ENCODE measurements at regions not wholly inside any gene's neighbourhood (a gene's known extent, or its start where the extent isn't known, plus 50 kb on each side); places are given as distances from the start of the nearest gene placed in this dataset.

DNA sequence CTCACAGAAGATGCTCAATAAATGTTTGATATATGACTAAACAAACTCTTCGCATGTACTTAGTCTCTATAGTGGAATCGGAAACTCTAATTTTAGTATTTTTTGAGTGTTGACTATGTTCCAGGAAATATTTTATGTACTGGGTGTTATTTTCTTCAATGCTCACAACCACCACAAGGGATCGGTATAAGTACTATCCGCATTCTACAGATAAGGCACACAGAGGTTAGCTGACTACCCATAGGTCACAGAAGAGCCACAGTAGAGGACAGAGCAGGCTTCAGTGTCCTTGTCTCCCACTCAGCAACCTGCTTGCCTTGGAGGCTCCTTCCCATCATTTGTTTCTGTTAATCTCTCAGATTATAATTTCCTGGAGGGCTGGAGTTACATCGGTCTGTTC lies 451.3 kb downstream of the OMA1 start:
- H3K4me3 ChIP-seq (ENCODE audit: low read depth, low read length) = no peak overlapping the region
- no peak for DNase-seq (ENCODE audit: low read depth)
- TF ChIP-seq, protein P1, sequence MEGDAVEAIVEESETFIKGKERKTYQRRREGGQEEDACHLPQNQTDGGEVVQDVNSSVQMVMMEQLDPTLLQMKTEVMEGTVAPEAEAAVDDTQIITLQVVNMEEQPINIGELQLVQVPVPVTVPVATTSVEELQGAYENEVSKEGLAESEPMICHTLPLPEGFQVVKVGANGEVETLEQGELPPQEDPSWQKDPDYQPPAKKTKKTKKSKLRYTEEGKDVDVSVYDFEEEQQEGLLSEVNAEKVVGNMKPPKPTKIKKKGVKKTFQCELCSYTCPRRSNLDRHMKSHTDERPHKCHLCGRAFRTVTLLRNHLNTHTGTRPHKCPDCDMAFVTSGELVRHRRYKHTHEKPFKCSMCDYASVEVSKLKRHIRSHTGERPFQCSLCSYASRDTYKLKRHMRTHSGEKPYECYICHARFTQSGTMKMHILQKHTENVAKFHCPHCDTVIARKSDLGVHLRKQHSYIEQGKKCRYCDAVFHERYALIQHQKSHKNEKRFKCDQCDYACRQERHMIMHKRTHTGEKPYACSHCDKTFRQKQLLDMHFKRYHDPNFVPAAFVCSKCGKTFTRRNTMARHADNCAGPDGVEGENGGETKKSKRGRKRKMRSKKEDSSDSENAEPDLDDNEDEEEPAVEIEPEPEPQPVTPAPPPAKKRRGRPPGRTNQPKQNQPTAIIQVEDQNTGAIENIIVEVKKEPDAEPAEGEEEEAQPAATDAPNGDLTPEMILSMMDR (IDR thresholded peaks at IDR 0.05; ENCODE audit: control insufficient read depth, extremely low read depth, insufficient read depth) = no peak

DNA sequence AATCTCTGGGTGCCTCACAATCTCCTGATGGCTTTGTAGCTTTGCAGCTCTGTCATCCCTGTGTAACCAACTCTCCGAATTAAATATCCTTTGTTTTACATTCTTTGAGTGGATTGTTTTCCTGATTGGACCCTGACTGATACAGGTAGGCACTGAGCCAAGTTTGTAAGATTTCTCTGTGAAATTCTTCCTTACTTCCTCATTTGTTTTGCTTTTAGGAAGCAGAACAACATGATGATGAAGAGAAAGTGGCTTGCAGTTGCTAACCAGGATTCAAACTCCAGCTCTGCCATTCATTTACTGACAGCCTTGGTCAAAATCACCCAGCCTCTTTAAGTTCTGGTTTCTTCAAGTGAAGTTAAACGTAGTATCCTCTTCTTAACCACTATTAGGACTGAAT lies 452.3 kb downstream of the OMA1 start:
- TF ChIP-seq, protein P1 (IDR thresholded peaks at IDR 0.05; ENCODE audit: control insufficient read depth, extremely low read depth, insufficient read depth) = no peak

DNA sequence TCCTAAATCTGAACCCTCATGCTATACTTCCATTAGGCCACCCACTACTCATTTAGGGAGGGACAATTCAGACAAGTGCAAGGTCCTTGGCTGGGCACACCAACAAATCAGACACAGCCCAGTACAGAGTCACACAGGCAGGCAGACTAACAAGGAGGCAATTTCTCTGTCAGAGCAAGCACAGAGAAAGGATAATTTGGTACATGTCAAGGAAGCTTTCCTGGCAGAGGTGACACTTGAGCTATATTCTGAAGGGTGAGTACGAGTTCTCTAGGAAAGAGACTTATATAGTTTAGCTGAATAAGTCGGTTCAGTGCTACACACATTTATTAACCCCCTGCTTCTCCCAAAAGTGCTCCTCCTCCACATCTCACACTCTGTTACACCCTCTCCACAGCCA lies 455.9 kb downstream of the OMA1 start:
- DNase-seq (ENCODE audit: low read depth) = no peak
- H3K4me3 ChIP-seq (ENCODE audit: low read depth, low read length) = no peak overlapping the region
- TF ChIP-seq, protein P1 (IDR thresholded peaks at IDR 0.05; ENCODE audit: control insufficient read depth, extremely low read depth, insufficient read depth) = no peak

More for the DNA sequence above, 452.3 kb downstream of the OMA1 start:
- DNase-seq (ENCODE audit: low read depth) = no peak
- H3K4me3 ChIP-seq (ENCODE audit: low read depth, low read length) = no peak overlapping the region

DNA sequence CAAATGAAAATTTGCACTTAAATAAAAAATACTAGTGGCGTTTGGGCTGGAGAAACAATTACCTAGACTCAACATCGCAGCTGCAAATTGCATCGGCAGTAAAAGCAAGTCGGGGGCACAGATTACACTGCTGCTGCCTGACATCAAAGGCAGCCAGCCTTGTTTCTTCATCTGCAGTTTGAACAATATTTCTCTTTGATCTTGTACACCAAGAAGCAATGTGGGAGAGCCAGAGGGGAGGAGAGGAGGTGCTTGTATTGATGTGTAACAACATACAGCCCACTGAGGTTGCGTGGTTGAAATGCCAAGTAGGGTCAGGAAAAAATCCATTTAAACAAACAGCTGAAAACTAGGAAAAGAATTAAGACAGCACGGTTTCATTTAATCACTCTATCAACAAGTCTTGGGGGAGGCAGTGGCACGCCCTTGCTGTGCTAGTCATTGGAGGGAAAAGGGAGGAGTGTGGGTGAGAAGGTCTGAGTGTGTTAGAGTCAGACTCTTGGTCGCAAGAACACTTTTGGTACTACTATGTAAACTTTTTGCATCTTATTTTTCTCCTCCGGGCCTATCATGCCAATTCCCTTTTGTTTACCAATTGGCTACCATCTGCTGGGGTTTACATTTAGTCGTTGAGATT lies 456.5 kb downstream of the OMA1 start:
- no peak for DNase-seq (ENCODE audit: low read depth)
- no peak overlapping the region for H3K4me3 ChIP-seq (ENCODE audit: low read depth, low read length)
- TF ChIP-seq, protein P1 (IDR thresholded peaks at IDR 0.05; ENCODE audit: control insufficient read depth, extremely low read depth, insufficient read depth) = no peak

DNA sequence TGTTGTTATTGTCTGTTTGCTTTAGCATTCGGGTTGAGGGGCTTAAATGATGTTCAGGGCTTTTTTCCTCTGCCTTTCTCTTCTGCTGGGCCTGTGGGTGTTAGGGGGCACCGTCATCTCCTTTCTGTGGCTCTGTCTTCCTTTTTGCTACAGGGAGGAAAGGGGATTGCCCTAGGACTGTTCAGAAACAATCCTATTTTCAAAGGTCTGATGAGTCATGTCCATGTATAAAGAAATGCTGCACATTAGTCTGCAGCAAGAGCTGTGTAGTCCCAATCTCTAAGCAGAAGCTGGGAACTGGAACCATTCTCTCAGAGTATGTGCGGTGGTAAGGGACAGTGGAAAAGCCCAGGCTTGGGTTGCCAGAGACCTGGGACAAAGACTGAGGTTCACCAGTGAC lies 462.3 kb downstream of the OMA1 start:
- H3K4me3 ChIP-seq (ENCODE audit: low read depth, low read length) = no peak overlapping the region
- TF ChIP-seq, protein P1 (IDR thresholded peaks at IDR 0.05; ENCODE audit: control insufficient read depth, extremely low read depth, insufficient read depth) = no peak
- DNase-seq (ENCODE audit: low read depth) = no peak

DNA sequence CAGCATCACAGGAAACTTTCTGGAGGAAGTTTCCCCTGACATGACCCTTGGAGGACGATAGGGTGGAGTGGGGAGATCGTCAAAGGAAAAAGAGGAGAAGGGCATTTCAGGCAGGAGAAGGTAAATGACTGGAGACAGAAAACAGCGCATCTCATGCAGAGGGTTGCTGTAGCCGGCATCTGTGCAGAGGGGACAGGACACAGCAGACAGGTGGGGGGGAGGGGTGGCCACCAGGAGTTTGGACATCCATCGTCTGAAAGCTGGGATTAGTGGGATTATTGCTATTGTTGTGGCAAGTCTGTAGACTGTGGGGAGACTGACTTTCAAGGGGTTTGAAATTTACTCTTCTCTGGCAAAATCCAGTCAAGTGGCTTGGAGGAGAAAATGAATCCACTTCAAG lies 463.9 kb downstream of the OMA1 start:
- TF ChIP-seq, protein P1 (IDR thresholded peaks at IDR 0.05; ENCODE audit: control insufficient read depth, extremely low read depth, insufficient read depth) = no peak
- H3K4me3 ChIP-seq (ENCODE audit: low read depth, low read length) = no peak overlapping the region
- no peak for DNase-seq (ENCODE audit: low read depth)

DNA sequence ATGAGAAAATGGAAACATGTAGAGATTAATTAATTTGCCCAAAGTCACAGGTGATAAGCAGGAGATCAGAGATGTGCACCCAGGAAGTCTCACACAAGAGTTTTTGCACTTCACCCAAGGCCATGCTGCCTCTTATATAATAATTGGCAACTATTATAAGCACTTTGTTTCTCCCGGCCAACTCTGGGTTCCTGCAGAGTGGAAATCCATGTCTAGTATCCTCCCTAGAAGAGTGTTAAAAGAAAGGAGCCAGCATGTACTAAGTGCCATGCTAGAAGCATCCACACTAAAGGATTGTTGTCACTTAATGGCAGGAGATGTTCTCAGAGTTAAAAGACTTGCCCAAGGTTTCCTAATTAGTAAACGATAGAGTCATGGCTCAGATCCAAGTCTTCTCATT lies 470.3 kb downstream of the OMA1 start:
- H3K4me3 ChIP-seq (ENCODE audit: low read depth, low read length) = no peak overlapping the region

More for the DNA sequence above, 470.3 kb downstream of the OMA1 start:
- TF ChIP-seq, protein P1 (IDR thresholded peaks at IDR 0.05; ENCODE audit: control insufficient read depth, extremely low read depth, insufficient read depth) = no peak
- no peak for DNase-seq (ENCODE audit: low read depth)

Data from LNCaP clone FGC (cell line).